OCI-LY1 (cell line): ENCODE measurements at regions not wholly inside any gene's neighbourhood (a gene's known extent, or its start where the extent isn't known, plus 50 kb on each side); places are given as distances from the start of the nearest gene placed in this dataset.

Source experiments
- H2AFZ ChIP-seq: fragments of 200-600 bp; sonication (generic), shearing (Covaris generic); 2 replicates; pipeline ENCODE4 v1.6.0; 2014; ENCODE audit warnings: antibody characterized with exemption, mild to moderate bottlenecking, low read length
- H3F3A ChIP-seq: fragments of 200-600 bp; sonication (generic), shearing (Covaris generic); 2 replicates; pipeline ENCODE4 v1.6.0; 2014; ENCODE audit warnings: mild to moderate bottlenecking, antibody characterized with exemption, low read length, moderate library complexity; ENCODE audit not compliant: insufficient read depth
- H3K27ac ChIP-seq: fragments of 200-600 bp; sonication (generic); 2 replicates; pipeline ENCODE4 v1.5.1; 2014; ENCODE audit warnings: low read length, mixed run types, mild to moderate bottlenecking, low read depth; ENCODE audit not compliant: poor library complexity, severe bottlenecking
- H3K27me3 ChIP-seq: fragments of 200-600 bp; sonication (generic); 2 replicates; pipeline ENCODE4 v1.6.0; 2014; ENCODE audit warnings: antibody characterized with exemption, mild to moderate bottlenecking, low read length, moderate library complexity; ENCODE audit not compliant: insufficient read depth
- H3K36me3 ChIP-seq: fragments of 200-600 bp; sonication (generic); 2 replicates; pipeline ENCODE4 v1.6.1; 2014; ENCODE audit warnings: mild to moderate bottlenecking, antibody characterized with exemption, low read length, moderate library complexity, mixed read lengths; ENCODE audit not compliant: insufficient read depth
- H3K4me1 ChIP-seq: fragments of 200-600 bp; sonication (generic); 2 replicates; pipeline ENCODE4 v1.5.1; 2014; ENCODE audit warnings: mild to moderate bottlenecking, low read length, moderate library complexity; ENCODE audit not compliant: insufficient read depth, severe bottlenecking
- H3K4me2 ChIP-seq: fragments of 200-600 bp; sonication (generic), shearing (Covaris generic); 2 replicates; pipeline ENCODE4 v1.6.1; 2014; ENCODE audit warnings: low read length
- H3K4me3 ChIP-seq: fragments of 200-600 bp; sonication (generic); 2 replicates; pipeline ENCODE4 v1.5.1; 2014; ENCODE audit warnings: low read length, low read depth, mild to moderate bottlenecking, mixed read lengths; ENCODE audit not compliant: poor library complexity, severe bottlenecking
- H3K79me2 ChIP-seq: fragments of 200-600 bp; shearing (Covaris generic); 2 replicates; pipeline ENCODE4 v1.6.1; 2016; ENCODE audit warnings: mixed run types, low read length, mixed read lengths; ENCODE audit not compliant: insufficient read depth
- H3K9ac ChIP-seq: fragments of 200-600 bp; sonication (generic), shearing (Covaris generic); 2 replicates; pipeline ENCODE4 v1.6.1; 2014; ENCODE audit warnings: mild to moderate bottlenecking, low read length, mixed read lengths
- H3K9me2 ChIP-seq: fragments of 200-600 bp; sonication (generic), shearing (Covaris generic); 2 replicates; pipeline ENCODE4 v1.6.1; 2014; ENCODE audit warnings: low read depth, mild to moderate bottlenecking, low read length, mixed read lengths
- H3K9me3 ChIP-seq: fragments of 200-600 bp; shearing (Covaris generic); 2 replicates; pipeline ENCODE4 v1.6.1; 2014; ENCODE audit warnings: low read length, mixed read lengths
- H4K20me1 ChIP-seq: fragments of 200-600 bp; sonication (generic), shearing (Covaris generic); 2 replicates; pipeline ENCODE4 v1.6.0; 2016; ENCODE audit warnings: mild to moderate bottlenecking, low read length; ENCODE audit not compliant: insufficient read depth
- CTCF ChIP-seq: fragments of 200-600 bp; sonication (generic), shearing (Covaris generic); IDR thresholded peaks from 2 replicates; pipeline ENCODE4 v1.5.1; 2017; ENCODE audit warnings: mild to moderate bottlenecking, antibody characterized with exemption, low read length, moderate library complexity, mixed read lengths
- EZH2 ChIP-seq: fragments of 200-600 bp; sonication (generic), shearing (Covaris generic); IDR thresholded peaks from 2 replicates; pipeline ENCODE4 v1.8.0; 2017; ENCODE audit warnings: borderline replicate concordance, mixed run types, mild to moderate bottlenecking, antibody characterized with exemption, low read length, moderate library complexity, mixed read lengths

GRCh38 chr5:77908787-77909186, 132.6 kb upstream of the TBCA start:
- no peak overlapping the region for H2AFZ ChIP-seq

GRCh38 chr5:77907786-77908185, 131.6 kb upstream of the TBCA start:
- H3K27me3 ChIP-seq, result no peaks in the 10 kb centered on the region
- H3K4me2 ChIP-seq, result no peak overlapping the region

More at GRCh38 chr5:77908787-77909186, 132.6 kb upstream of the TBCA start:
- H3K9me3 ChIP-seq, result no peaks in the 10 kb centered on the region
- no peak overlapping the region for H3K27ac ChIP-seq
- no peaks in the 10 kb centered on the region for H3K9me2 ChIP-seq
- H3K4me3 ChIP-seq, result no peak overlapping the region
- H3K27me3 ChIP-seq, result peaks cover 5% of the 10 kb centered on the region; the same call in 1 of the 2 replicates
- no peaks in the 10 kb centered on the region for H3K36me3 ChIP-seq
- H3F3A ChIP-seq, result no peaks in the 10 kb centered on the region
- H3K4me1 ChIP-seq, result no peaks in the 10 kb centered on the region
- H3K79me2 ChIP-seq, result no peaks in the 10 kb centered on the region
- no peak overlapping the region for H3K9ac ChIP-seq
- no peak for TF ChIP-seq CTCF
- no peak for TF ChIP-seq EZH2
- H4K20me1 ChIP-seq, result no peaks in the 10 kb centered on the region
- no peak overlapping the region for H3K4me2 ChIP-seq

GRCh38 chr5:77906806-77907205, 130.7 kb upstream of the TBCA start:
- Histone ChIP-seq H3K4me2 (no peak overlapping the region), H3K36me3 (no peaks in the 10 kb centered on the region), H3K4me1 (no peaks in the 10 kb centered on the region), H3K9me2 (no peaks in the 10 kb centered on the region), H3K4me3 (no peak overlapping the region), H2AFZ (no peak overlapping the region), H4K20me1 (no peaks in the 10 kb centered on the region), H3F3A (no peaks in the 10 kb centered on the region), H3K9me3 (no peaks in the 10 kb centered on the region), H3K79me2 (no peaks in the 10 kb centered on the region), H3K27me3 (no peaks in the 10 kb centered on the region), H3K9ac (no peak overlapping the region), H3K27ac (no peak overlapping the region)
- no peak for TF ChIP-seq EZH2
- TF ChIP-seq CTCF, result no peak

More at GRCh38 chr5:77907786-77908185, 131.6 kb upstream of the TBCA start:
- no peaks in the 10 kb centered on the region for H3K36me3 ChIP-seq
- no peaks in the 10 kb centered on the region for H3K4me1 ChIP-seq
- H3F3A ChIP-seq, result no peaks in the 10 kb centered on the region
- no peaks in the 10 kb centered on the region for H3K79me2 ChIP-seq
- H3K9ac ChIP-seq, result no peak overlapping the region
- no peaks in the 10 kb centered on the region for H3K9me3 ChIP-seq
- H3K27ac ChIP-seq, result no peak overlapping the region
- no peak overlapping the region for H3K4me3 ChIP-seq
- H3K9me2 ChIP-seq, result no peaks in the 10 kb centered on the region
- TF ChIP-seq EZH2 (no peak), CTCF (no peak)
- no peaks in the 10 kb centered on the region for H4K20me1 ChIP-seq
- H2AFZ ChIP-seq, result no peak overlapping the region
